Activated CD8-positive, alpha-beta memory T cell treated with anti-CD3 and anti-CD28 coated beads, Interleukin-2, amount 50 U/mL, for 48 hours (primary cell): ENCODE measurements at regions not wholly inside any gene's neighbourhood (a gene's known extent, or its start where the extent isn't known, plus 50 kb on each side); places are given as distances from the start of the nearest gene placed in this dataset.

Source experiments
- DNase-seq: peaks from one replicate; pipeline ENCODE4 v3.0.0-alpha.2; 2020

DNA sequence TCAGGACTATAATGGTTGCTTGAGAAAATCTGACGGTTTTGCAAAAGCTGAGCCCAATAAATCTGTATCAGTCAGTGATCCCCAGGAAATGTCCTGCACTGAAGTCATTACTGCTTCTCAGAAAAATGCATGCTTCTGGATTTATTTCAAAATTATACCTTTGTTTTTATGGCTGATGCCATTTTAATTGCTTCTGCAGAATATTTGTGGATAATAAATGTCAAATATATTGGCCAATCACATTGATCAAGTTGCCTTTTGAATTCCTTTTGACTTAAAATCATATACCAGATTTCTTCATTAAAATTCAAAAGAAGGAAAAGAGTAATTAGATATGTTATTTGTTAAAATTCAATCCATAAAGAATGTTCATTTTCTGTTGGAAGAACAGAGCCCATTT is 842.9 kb upstream of the ADGRL4 start:
- no peak for DNase-seq

DNA sequence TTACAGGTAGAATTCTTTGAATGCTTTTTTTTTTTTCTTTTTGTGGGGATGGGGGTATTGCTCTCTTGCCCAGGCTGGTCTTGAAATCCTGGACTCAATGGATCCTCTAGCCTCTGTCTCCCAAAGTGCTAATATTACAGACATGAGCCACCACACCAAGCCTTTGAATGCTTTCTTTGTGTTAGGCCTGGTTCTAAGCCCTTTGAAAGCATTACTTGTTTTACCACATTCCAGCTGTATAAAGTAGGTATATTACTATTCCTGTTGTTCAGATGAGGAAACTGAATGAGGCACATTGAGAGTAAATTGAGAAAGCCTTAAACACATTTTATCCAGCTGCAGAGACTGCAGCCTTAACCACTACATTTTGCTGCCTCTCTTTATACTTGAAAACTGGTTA is 841.8 kb upstream of the ADGRL4 start:
- DNase-seq: no peak

DNA sequence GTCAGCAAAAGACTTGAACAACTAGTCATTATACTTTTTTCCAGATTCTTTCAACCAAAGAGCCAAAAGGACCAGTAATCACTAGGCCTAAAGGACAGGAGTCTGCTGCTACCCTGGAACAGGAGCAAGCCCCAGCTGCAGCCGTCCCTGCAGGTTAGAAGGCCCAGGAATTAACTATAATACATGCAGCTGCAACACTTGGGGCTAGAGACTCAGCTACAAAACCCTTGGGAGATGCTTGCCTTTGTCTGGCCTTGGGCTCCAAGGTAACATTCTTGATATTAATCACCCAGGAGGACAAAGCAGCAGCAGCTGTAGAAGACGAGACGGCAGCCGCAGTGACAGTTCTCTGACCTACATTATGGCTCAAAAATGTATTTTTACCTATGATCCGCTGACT is 841.2 kb upstream of the ADGRL4 start:
- DNase-seq: no peak

DNA sequence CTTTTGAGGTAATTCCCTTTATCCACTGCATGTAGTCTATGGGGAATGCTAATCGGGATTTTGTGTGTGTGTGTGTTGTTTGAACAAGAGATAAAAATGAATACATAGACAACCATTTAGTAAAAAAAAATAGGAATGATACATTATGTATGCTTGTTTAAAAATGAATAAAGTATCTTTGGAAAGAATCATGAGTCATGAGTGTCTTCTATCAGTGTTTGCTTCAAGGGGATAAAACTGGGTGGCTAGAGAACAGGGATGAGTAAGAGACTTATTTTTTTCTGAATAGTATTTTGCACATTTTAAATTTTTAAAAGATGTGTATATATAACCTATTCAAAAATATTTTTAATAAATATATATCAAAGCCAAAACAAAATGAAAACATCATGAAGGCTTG is 839.4 kb upstream of the ADGRL4 start:
- DNase-seq: no peak

DNA sequence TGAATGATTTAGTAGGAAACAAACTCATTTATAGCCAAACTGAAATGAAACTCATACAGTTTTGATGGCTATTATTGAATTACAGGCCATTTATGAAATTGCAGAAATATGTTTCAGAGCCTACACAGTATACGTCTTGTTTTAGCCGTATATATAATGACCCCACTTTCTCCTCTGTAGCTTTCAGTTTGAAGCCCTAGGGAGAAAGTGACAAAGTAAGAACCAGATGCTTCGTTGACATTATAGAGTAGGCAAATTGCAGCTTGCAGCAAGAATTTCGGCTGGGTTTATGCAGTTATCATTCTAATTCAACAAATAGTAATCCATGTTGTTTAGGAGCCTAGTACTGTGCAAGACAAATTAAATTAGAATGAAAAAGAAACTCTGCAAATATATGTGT is 836.3 kb upstream of the ADGRL4 start:
- no peak for DNase-seq

DNA sequence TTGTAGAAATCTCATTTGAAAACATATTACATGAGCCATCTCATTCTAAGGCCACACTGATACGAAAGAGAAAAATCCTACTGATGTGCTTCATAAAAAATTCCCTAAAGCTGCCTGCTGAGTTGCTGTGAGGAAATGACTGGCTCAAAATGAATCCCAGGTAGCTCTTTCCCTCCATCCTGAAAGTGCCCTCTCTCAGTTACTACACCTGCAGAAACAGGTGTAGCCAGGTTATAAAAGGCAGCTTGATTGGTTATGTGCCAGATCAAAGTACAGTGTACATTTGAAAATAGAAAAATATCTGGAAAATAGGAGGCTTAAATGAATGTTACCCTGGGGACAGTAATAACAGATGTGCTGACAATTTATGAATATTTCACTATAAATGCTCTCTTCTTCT is 833.4 kb upstream of the ADGRL4 start:
- no peak for DNase-seq

DNA sequence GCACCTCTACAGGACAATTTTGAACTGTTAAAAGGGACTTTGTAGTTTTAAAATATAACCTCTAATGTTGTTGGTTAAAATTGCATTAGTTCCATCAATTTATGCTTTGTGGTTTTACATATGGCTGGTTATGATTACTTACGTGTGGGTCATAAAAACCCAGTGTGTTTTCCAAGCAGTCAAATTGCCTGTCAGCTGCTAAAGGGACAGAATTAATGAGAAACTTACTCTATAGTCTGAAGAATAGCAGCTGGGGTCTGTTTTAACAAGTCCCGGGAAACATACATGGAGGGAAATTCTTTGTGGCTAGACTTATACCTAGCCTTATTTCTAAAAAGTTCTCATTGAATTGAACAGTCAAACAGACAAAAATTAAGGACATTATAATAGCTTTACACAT is 820.9 kb upstream of the ADGRL4 start:
- no peak for DNase-seq

DNA sequence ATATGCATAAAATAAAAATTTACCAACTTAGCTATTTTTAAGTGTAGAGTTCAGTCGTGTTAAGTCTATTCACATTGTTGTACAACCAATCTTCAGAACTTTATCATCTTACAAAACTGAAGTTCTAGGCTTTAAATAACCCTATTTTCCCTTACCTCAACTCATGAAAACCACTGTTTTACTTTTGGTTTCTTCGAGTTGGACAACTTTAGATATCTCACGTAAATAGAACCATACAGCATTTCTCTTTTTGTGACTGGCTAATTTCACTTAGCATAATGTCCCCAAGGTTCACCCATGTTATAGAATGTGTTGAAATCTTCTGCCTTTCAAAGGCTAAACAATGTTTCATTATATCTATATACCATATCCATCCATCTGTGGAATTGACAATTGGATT is 819.0 kb upstream of the ADGRL4 start:
- no peak for DNase-seq

DNA sequence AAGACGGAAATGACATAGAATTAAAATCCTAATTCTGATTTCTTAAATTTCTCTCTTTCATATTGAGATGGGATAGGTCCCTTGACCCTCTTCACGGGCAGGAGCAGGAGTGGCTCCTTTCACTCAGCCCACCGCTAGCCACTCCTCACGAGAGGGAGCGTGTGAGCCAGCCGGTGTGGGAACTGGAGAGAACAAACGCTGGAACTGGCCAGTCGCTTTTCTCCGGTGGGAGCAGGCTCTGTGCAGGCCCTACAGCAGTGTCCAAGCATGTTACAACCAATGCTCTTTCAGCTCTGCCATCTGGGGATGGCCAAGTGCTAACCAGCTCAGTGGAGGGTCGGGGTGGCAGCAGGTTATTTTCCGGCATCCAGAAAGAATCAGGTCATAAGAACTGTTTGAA is 815.5 kb upstream of the ADGRL4 start:
- no peak for DNase-seq

DNA sequence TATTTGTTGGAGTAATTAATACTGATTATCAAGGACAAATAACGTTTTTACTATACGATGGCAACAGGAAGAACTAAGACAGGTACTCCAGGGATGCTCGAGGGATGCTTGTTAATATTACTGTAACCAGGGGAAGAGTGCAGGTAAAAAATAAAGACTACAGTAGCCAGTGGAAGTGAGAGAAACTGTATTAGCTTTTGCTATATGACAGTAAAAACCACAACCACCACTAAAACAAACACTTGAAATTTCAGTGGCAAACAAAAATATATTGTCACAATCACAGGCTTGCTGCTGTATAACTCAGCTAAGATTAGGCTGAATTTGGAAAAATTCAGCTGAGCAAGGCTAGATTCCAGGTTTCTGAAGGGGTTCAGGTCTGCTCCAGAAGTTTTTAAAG is 812.6 kb upstream of the ADGRL4 start:
- DNase-seq: no peak

DNA sequence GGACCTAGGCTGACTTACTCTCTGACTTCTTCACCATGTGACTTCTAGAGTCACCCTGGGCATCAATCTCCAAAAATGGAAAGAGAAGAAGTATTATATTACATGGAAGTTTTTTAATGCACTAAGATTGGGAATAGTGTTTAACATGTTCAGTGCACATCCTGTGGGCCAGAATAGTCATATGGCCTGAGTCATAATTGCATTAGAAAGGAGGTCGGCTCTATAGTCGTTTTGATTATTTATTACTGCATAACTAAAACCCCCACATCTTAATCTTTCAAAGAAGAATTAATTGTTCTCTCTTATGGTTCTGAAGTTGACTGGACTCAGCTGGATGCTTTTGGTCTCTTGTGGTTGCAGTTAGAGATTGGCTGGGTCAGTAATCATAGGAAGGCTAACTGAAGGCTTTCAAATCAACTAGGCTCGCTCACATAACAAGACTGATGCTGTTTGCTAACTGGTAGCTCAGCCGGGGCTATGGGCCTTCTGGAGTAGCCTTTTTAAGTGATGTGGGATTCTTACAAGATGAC is 810.6 kb upstream of the ADGRL4 start:
- DNase-seq: no peak

DNA sequence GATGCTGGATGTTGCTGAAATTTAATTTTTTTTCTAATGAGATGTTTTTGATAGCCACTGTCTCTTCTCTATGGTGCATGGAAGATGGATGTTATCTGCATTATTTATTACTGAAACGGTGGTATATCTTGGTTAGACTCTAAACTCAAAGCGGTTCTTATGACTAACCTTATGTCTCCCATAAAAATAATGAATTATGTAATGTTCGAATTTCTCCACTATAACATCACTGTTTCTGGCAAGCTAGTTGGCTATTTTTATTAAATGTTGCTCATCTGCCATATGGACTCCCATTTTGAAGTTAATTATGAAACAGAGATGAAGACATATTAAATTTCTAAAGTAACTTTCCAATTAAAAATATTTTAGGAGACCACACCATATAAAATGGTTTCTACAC is 808.6 kb upstream of the ADGRL4 start:
- no peak for DNase-seq

DNA sequence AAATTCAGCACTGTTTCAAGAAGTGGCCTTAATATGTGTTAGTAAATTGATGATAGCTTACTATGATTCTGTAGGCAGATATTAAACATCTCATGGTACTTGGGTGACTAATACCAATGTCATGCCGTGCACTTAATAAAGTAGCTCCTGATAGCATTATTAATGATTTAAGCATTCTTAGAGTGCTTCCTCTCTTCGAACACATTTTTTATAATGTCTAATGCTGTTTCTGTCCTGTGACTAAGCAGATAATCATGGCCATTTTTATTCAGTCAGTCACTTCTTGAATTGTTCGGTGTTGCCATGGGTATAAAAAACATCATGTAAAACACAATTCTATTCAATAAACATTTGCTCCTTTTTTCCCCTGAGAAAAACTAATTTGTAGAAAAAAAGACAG is 804.6 kb upstream of the ADGRL4 start:
- DNase-seq: no peak

DNA sequence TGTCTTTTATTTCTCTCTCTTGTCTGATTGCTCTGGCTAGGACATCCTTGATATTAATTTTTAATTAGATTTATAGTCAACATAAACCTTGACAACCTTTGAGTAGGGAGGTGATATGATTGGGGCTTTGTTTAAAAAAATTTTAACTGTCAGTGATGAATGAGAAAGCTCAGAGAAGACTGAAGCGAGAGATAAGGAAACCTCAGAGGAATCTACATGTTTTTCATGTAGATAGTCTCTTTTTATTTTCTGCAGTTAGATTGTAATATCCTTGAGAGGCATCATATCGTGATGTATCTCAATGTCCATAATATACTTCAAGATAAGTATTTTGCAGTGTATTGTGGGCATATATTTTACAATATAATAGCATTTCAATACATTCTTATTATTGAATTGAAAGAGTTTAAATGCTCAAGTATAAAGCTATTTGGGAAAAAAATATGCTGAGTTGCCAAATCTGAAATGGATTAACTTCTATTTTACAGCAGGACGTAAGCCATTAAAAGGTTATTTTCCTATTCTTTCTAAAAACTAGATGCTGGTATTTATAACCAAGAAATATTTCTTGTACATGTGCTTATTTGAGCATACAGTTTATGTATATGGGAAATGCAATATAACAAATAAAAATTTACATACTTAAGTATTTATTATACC is 802.4 kb upstream of the ADGRL4 start:
- no peak for DNase-seq

DNA sequence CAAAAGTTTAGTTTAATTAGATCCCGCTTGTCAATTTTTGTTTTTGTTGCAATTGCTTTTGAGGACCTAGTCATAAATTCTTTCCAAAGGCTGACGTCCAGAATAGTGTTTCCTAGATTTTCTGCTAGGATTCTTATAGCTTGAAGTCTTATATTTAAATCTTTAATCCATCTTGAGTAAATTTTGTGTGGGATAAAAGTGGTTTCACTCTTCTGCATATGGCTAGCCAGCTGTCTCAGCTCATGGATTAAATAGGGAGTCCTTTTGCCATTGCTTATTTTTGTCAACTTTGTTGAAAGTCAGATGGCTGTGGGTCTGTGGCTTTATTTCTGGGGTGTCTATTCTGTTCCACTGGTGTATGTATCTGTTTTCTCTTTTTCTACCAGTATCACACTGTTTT is 801.3 kb upstream of the ADGRL4 start:
- no peak for DNase-seq

DNA sequence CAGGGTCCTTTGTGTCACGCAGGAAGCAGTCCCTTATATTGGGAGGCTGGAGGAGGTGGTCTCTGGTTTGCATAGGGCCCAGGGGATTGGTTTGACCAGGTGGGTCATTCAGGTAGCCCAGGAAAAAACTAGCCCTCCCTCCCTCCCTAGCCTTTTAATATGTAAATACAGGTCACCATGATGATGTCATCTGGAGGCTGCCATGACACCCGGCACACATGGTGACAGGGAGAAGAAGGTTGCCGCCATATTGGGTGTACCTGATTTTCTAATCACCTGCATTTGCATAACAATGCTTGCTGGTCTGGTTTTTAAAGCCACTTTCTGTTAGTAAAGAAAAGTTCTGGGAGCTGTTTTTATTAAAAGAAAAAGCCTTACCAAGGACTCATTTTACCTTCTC is 791.0 kb upstream of the ADGRL4 start:
- DNase-seq: no peak

DNA sequence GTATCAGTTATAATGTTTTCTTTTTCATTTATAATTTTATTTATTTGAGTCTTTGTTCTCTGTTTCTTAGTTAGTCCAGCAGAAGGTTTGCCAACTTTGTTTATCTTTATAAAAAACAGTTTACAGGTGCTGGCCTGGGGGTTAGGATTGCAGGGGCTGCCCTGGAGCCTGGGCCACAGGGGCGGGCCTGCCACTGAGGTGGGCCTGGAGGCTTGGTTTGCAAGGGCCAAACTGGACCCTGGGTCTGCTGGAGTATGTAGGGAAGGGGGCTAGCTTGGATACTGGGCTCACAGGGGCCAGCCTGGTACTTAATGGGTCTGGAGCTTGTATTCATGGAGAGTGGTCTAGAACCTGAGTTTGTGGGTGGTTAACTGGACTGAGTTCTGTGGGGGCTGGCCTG is 789.9 kb upstream of the ADGRL4 start:
- DNase-seq: no peak

DNA sequence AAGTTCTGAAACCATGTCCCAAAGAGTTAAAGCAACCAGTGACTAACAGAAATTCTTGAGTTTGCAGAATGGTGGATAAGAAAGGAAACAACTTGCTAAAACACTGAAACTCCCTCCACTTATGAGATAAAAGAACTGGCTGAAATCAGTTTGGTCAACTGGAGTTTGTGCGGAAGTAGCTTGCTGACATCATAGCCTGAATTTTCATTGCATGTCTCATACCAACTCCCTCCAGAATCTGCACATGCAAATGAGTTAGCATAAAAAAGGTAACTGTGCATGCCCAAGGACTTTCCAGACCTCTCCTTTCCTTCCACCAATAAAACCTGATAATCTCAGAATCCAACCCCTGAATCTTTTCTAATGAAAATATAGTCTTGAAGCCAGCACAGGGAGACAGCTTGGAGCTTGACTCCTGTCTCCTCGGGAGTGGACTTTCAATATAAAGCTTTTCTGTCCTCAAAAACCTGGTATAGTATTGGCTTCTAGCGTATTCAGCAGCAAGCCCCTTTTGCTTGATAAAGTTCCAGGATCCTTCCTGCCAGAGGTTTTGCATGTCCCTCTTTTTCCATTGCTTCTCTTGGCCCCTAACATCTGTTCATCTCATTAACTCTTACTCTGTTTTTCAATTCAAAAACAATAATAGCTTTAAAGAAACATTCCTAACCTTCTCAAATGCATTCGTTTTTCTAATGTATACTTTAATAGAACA is 785.8 kb upstream of the ADGRL4 start:
- DNase-seq: no peak

DNA sequence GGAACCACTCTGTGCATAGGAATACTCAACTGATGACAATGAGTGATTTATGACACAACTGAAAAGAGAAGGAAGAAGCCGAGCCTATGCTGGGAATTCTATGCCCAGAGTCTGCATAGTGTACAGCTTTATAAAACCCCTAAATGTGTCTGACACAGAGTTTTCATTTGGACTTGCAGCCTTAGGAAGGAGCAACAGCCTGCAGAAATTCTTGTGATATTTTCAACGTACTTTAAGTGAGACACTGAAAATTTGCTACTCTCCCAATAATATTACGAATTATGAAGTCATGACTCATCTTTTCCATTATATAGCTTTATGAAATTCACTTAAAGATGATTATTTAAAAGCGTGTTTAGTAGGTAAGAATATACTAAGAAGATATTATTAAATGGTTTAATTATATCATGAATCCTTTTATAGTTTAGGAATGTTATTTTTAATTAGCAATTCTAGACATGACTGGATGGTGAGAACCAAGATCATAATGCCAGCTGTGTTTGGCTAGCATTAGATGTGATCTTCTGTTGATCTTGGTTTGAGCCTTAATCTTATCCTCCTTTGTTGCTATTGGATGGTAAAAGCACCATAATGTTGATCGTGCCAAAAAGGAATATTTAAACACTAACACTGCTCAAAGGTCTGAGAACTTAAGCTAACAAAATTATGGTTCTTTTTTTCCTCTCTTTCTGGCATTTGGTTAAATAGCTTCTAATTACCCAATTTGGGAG is 785.1 kb upstream of the ADGRL4 start:
- DNase-seq: no peak

DNA sequence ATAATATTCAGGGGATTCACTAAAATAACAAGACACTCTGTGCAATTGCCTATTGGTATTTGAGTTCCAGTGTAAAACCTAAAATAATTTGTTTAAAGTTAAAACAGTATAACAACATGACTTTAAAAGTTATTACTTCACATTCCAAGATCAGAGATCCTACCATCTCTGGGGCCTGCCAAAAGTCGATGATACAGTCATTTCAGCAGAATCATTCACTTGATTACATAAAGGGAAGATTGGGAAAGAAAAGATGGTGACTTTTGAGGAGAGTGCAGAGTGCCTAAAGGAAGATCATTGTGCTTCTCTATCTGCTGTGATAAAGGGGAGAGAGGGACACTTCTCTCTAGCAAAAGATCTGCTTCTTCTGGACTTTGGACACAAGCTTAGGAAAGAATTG is 784.4 kb upstream of the ADGRL4 start:
- DNase-seq: no peak

DNA sequence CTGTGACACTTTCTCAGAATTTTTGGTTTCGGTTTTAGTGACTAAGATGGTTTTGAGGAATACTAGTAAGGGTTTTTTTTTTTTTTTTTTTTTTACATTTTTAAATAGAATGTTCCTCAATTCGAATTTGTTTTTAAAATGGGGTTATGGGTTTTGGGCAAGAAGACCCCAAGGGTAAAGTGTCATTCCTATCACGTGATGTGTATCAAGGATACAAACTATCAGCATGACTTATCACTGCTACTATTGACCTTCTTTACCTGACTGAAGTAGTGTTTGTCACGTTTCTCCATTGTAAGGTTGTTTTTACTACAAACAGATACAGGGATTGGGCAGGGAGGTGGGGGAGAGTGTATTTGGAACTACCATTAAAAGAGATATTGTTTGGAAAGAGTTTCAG is 781.1 kb upstream of the ADGRL4 start:
- DNase-seq: no peak

DNA sequence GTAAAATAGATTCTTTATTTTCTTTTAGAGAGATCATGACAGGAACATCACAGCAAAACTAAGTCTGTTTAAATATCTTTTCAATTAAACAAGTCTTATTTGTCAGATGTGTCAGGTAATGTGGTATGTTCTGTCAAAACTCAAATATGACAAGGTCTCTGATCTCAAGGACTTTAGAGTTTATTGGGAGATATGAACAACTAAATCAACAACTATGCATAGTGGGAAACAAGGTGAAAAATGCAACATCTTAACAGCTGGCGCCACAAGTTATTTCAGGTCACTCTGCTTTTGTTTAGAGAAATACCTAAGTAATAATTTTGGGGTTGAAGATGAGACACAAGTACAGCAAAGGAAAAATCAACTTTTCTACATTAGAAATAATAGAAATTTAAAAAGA is 779.4 kb upstream of the ADGRL4 start:
- DNase-seq: no peak

DNA sequence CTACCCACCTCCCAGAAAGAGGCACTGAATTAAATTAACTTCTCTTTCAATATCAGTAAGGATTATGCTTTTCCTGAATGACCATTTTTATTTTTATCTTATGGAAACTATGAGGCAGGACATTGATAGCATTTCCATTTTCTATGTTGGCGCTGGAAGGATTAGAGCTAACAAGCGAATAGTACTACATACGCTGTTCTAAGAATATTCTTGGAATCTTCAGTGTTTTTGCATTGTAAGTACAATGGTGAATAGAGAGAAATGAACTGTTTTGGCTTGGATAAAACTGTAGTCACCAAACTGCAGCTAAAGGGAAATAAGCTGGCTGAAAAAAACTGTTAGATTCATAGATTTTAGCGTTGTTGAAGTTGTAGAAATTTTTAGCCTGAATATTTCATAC is 779.0 kb upstream of the ADGRL4 start:
- no peak for DNase-seq

DNA sequence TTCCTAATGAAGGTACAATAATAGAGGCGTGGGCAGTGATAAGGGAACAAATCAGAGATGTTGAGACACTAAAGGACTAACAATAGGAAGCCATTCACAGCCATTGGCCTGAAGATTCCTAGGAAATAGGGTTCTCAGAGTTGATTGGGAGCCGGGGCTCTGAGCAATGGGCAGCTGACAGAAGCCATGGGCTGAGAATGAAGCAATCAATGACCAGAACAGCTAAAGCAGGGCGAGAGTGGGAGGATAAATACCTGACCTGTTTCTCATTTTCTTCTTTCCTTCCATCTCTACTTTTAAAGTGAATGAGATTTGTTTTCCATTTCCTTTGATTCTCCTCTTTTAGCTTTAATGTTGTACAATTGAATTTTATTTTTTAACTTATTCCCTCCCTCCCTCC is 774.7 kb upstream of the ADGRL4 start:
- DNase-seq: no peak
